ENCODE measurements at regions not wholly inside any gene's neighbourhood (a gene's known extent, or its start where the extent isn't known, plus 50 kb on each side); places are given as distances from the start of the nearest gene placed in this dataset.

DNA sequence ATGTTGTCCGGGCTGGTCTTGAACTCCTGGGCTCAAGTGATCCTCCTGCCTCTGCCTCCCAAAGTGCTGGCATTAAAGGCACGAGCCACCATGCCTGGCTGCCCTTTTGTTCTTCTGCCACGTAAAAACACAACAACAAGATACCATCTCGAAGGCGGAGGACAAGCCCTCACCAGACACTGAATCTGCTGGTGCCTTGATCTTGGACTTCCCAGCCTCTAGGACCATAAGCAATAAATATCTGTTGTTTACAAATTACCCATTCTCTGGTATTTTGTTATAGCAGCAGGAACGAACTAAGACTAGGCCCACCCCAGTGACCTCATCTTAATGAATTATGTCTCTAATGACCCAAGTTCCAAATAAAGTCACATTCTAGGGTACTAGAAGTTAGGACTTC, 128.4 kb upstream of the CACNA1A start:
- TF ChIP-seq EZH2phosphoT487 (IDR thresholded peaks at IDR 0.05; ENCODE audit: borderline replicate concordance, low read depth) (no peak), SMC3 (IDR thresholded peaks at IDR 0.05; ENCODE audit: low read depth, low read length) (no peak), RAD21 (IDR thresholded peaks at IDR 0.05; ENCODE audit: low read length) (no peak)
- TF ChIP-seq, protein P1, sequence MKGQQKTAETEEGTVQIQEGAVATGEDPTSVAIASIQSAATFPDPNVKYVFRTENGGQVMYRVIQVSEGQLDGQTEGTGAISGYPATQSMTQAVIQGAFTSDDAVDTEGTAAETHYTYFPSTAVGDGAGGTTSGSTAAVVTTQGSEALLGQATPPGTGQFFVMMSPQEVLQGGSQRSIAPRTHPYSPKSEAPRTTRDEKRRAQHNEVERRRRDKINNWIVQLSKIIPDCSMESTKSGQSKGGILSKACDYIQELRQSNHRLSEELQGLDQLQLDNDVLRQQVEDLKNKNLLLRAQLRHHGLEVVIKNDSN (IDR thresholded peaks at IDR 0.05; ENCODE audit: borderline replicate concordance, low read depth), result no peak
- Histone ChIP-seq H2AFZ (ENCODE audit: low read depth) (no peak overlapping the region), H3K9ac (no peak overlapping the region), H3K4me1 (ENCODE audit: control insufficient read depth in 1 of 2, insufficient read depth in 2 of 2, low read depth in 1 of 2, low read length in 1 of 2) (no peaks in the 10 kb centered on the region), H4K20me1 (ENCODE audit: insufficient read depth) (no peaks in the 10 kb centered on the region), H3K4me3 (ENCODE audit: low read depth in 2 of 2, low read length in 1 of 2) (no peak overlapping the region), H3K4me2 (no peak overlapping the region), H3K79me2 (ENCODE audit: insufficient read depth) (no peaks in the 10 kb centered on the region), H3F3A (replicated peaks; ENCODE audit: insufficient read depth) (no peaks in the 10 kb centered on the region), H3K27me3 (ENCODE audit: insufficient read depth) (no peaks in the 10 kb centered on the region; the same call in 1 of the 2 replicates), H3K36me3 (replicated peaks in 1 of 2; ENCODE audit: control insufficient read depth in 1 of 2, insufficient read depth in 2 of 2, low read length in 1 of 2) (no peaks in the 10 kb centered on the region), H3K9me2 (no peaks in the 10 kb centered on the region), H3K27ac (ENCODE audit: low read depth in 2 of 2, low read length in 1 of 2) (no peak overlapping the region), H3K9me3 (no peaks in the 10 kb centered on the region)
- POLR2A ChIA-PET, result no interaction called here
- WGBS (ENCODE audit: low lambda C conversion rate), result 36% methylated on average over 6 of the region's 6 CpGs
- CTCF ChIA-PET, result no interaction called here
- no peak for DNase-seq

DNA sequence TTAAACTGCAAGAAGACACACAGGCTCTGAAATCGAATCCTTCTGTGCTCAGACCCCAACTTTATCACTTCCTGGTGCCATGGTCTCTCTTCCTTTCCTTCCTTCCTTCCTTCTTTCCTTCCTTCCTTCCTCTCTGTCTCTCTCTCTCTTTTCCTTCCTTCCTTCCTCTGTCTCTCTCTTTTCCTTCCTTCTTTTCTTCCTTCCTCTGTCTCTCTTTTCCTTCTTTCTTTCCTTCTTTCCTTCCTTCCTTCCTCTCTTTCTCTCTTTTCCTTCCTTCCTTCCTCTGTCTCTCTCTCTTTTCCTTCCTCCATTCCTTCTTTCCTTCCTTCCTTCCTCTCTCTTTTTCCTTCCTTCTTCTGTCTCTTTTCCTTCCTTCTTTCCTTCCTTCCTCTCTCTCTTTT, 127.2 kb upstream of the CACNA1A start:
- H3K9ac ChIP-seq, result no peak overlapping the region
- H3K27me3 ChIP-seq (ENCODE audit: insufficient read depth), result no peaks in the 10 kb centered on the region; the same call in 1 of the 2 replicates
- H3K9me2 ChIP-seq, result no peaks in the 10 kb centered on the region
- H2AFZ ChIP-seq (ENCODE audit: low read depth), result no peak overlapping the region
- no peaks in the 10 kb centered on the region for H3K9me3 ChIP-seq
- POLR2A ChIA-PET, result no interaction called here
- CTCF ChIA-PET, result no interaction called here
- no peaks in the 10 kb centered on the region for H3K36me3 ChIP-seq (replicated peaks in 1 of 2; ENCODE audit: control insufficient read depth in 1 of 2, insufficient read depth in 2 of 2, low read length in 1 of 2)
- no peaks in the 10 kb centered on the region for H3K4me1 ChIP-seq (ENCODE audit: control insufficient read depth in 1 of 2, insufficient read depth in 2 of 2, low read depth in 1 of 2, low read length in 1 of 2)
- H3F3A ChIP-seq (replicated peaks; ENCODE audit: insufficient read depth), result no peaks in the 10 kb centered on the region
- H4K20me1 ChIP-seq (ENCODE audit: insufficient read depth), result no peaks in the 10 kb centered on the region
- WGBS (ENCODE audit: low lambda C conversion rate), result 0% methylated on average over 1 of the region's 1 CpG
- no peak overlapping the region; the same call in 1 of the 2 replicates for H3K4me2 ChIP-seq
- DNase-seq, result no peak
- 0 out of 4 replicates have a peak overlapping the region, but pooled peaks of 1 of the 2 experiments have one; percentile 11 for H3K27ac ChIP-seq (ENCODE audit: low read depth in 2 of 2, low read length in 1 of 2)
- no peak overlapping the region for H3K4me3 ChIP-seq (ENCODE audit: low read depth in 2 of 2, low read length in 1 of 2)
- H3K79me2 ChIP-seq (ENCODE audit: insufficient read depth), result no peaks in the 10 kb centered on the region
- TF ChIP-seq, protein P2, sequence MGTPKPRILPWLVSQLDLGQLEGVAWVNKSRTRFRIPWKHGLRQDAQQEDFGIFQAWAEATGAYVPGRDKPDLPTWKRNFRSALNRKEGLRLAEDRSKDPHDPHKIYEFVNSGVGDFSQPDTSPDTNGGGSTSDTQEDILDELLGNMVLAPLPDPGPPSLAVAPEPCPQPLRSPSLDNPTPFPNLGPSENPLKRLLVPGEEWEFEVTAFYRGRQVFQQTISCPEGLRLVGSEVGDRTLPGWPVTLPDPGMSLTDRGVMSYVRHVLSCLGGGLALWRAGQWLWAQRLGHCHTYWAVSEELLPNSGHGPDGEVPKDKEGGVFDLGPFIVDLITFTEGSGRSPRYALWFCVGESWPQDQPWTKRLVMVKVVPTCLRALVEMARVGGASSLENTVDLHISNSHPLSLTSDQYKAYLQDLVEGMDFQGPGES (IDR thresholded peaks at IDR 0.05; ENCODE audit: low read depth, low read length), result no peak
- TF ChIP-seq SIN3A (IDR thresholded peaks at IDR 0.05; ENCODE audit: borderline replicate concordance, low read depth, low read length) (no peak), SMC3 (IDR thresholded peaks at IDR 0.05; ENCODE audit: low read depth, low read length) (no peak), FOSL2 (IDR thresholded peaks at IDR 0.05; ENCODE audit: borderline replicate concordance, low read depth) (no peak), MEF2A (IDR thresholded peaks at IDR 0.05; ENCODE audit: borderline replicate concordance, low read depth) (no peak), EP300 (IDR thresholded peaks at IDR 0.05; ENCODE audit: borderline replicate concordance in 1 of 2, low read depth in 1 of 2, low read length in 1 of 2) (no peak), YY1 (IDR thresholded peaks at IDR 0.05; ENCODE audit: low read depth) (no peak), NRF1 (IDR thresholded peaks at IDR 0.05; ENCODE audit: low read depth, low read length) (no peak), GABPA (IDR thresholded peaks at IDR 0.05; ENCODE audit: low read depth) (no peak), FOXJ3 (CRISPR knock-in tag; IDR thresholded peaks at IDR 0.05) (no peak), FOXM1 (IDR thresholded peaks at IDR 0.05; ENCODE audit: low read depth) (no peak), RCOR1 (IDR thresholded peaks at IDR 0.05; ENCODE audit: low read length) (no peak)
- TF ChIP-seq, protein P3, sequence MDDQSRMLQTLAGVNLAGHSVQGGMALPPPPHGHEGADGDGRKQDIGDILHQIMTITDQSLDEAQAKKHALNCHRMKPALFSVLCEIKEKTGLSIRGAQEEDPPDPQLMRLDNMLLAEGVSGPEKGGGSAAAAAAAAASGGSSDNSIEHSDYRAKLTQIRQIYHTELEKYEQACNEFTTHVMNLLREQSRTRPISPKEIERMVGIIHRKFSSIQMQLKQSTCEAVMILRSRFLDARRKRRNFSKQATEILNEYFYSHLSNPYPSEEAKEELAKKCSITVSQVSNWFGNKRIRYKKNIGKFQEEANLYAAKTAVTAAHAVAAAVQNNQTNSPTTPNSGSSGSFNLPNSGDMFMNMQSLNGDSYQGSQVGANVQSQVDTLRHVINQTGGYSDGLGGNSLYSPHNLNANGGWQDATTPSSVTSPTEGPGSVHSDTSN (IDR thresholded peaks at IDR 0.05), result no peak
- TF ChIP-seq, protein P4, sequence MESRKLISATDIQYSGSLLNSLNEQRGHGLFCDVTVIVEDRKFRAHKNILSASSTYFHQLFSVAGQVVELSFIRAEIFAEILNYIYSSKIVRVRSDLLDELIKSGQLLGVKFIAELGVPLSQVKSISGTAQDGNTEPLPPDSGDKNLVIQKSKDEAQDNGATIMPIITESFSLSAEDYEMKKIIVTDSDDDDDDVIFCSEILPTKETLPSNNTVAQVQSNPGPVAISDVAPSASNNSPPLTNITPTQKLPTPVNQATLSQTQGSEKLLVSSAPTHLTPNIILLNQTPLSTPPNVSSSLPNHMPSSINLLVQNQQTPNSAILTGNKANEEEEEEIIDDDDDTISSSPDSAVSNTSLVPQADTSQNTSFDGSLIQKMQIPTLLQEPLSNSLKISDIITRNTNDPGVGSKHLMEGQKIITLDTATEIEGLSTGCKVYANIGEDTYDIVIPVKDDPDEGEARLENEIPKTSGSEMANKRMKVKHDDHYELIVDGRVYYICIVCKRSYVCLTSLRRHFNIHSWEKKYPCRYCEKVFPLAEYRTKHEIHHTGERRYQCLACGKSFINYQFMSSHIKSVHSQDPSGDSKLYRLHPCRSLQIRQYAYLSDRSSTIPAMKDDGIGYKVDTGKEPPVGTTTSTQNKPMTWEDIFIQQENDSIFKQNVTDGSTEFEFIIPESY (IDR thresholded peaks at IDR 0.05; ENCODE audit: borderline replicate concordance, low read depth), result no peak
- TF ChIP-seq, protein P5, sequence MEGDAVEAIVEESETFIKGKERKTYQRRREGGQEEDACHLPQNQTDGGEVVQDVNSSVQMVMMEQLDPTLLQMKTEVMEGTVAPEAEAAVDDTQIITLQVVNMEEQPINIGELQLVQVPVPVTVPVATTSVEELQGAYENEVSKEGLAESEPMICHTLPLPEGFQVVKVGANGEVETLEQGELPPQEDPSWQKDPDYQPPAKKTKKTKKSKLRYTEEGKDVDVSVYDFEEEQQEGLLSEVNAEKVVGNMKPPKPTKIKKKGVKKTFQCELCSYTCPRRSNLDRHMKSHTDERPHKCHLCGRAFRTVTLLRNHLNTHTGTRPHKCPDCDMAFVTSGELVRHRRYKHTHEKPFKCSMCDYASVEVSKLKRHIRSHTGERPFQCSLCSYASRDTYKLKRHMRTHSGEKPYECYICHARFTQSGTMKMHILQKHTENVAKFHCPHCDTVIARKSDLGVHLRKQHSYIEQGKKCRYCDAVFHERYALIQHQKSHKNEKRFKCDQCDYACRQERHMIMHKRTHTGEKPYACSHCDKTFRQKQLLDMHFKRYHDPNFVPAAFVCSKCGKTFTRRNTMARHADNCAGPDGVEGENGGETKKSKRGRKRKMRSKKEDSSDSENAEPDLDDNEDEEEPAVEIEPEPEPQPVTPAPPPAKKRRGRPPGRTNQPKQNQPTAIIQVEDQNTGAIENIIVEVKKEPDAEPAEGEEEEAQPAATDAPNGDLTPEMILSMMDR (IDR thresholded peaks at IDR 0.05), result no peak
- TF ChIP-seq, protein P6, sequence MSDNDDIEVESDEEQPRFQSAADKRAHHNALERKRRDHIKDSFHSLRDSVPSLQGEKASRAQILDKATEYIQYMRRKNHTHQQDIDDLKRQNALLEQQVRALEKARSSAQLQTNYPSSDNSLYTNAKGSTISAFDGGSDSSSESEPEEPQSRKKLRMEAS (IDR thresholded peaks at IDR 0.05; ENCODE audit: low read depth), result no peak

Data from SK-N-SH (cell line).